Spinal cord (tissue), 10 donors: ENCODE measurements at regions not wholly inside any gene's neighbourhood (a gene's known extent, or its start where the extent isn't known, plus 50 kb on each side); places are given as distances from the start of the nearest gene placed in this dataset. TPM values are rescaled to one million over a fixed set of nuclear protein-coding genes. Genes with fewer than 3 reads are reported as not detected.
A peak's percentile ranks its signal among the peaks of the same experiment; 100 is the strongest.

Experiments used
- DNase-seq, 6 donors: peaks; one replicate each; pipeline versions ENCODE4 v3.0.0 to v3.0.0-alpha.2; 2013 to 2015; ENCODE audit warnings: low spot score in 6 of 6, low read depth in 4 of 6
- H3K27ac ChIP-seq: one replicate; pipeline ENCODE4 v1.5.1; 2013; ENCODE audit warnings: low read depth, low read length, control low read depth
- H3K27me3 ChIP-seq: one replicate; pipeline ENCODE4 v1.6.1; 2013; ENCODE audit warnings: low read length; ENCODE audit not compliant: control insufficient read depth, insufficient read depth
- H3K36me3 ChIP-seq: one replicate; pipeline ENCODE4 v1.6.1; 2013; ENCODE audit warnings: low read length; ENCODE audit not compliant: control insufficient read depth, insufficient read depth
- H3K4me1 ChIP-seq: one replicate; pipeline ENCODE4 v1.6.1; 2013; ENCODE audit warnings: low read length; ENCODE audit not compliant: control insufficient read depth, insufficient read depth
- H3K4me3 ChIP-seq: one replicate; pipeline ENCODE4 v1.5.1; 2013; ENCODE audit warnings: low read depth, low read length, control low read depth
- H3K9me3 ChIP-seq: one replicate; pipeline ENCODE4 v1.6.1; 2013; ENCODE audit warnings: low read length; ENCODE audit not compliant: control insufficient read depth, insufficient read depth
- WGBS: methylation state at CpG from one replicate; pipeline ENCODE4 v1.1.5; 2013; ENCODE audit warnings: missing lambda C conversion rate; ENCODE audit not compliant: insufficient coverage; 5-methylcytosine and 5-hydroxymethylcytosine counted together
- small RNA-seq: library from RNA; depleted of rRNA; stranded (forward); fragments of <200 nt; gene quantifications from one replicate; pipeline ENCODE3, GENCODE V24; 2014; ENCODE audit warnings: low replicate concordance
- donor health status: healthy.

- 91% methylated on average over 12 of the region's 15 CpGs for WGBS
- H3K36me3 ChIP-seq: no peaks in the 10 kb centered on the region
- H3K27me3 ChIP-seq: no peaks in the 10 kb centered on the region
- no peak overlapping the region for H3K27ac ChIP-seq
- no peak for DNase-seq
- no peak overlapping the region for H3K4me3 ChIP-seq
- H3K9me3 ChIP-seq: no peaks in the 10 kb centered on the region
- peaks cover 32% of the 10 kb centered on the region for H3K4me1 ChIP-seq
Observed at GRCh38 chr1:10957133-10957532, 55.3 kb upstream of the TARDBP start.

- no peaks in the 10 kb centered on the region for H3K36me3 ChIP-seq
- 53% methylated on average over 10 of the region's 10 CpGs for WGBS
- no peak overlapping the region for H3K4me3 ChIP-seq
- no peak overlapping the region for H3K27ac ChIP-seq
- H3K27me3 ChIP-seq: no peaks in the 10 kb centered on the region
- peak in 1 of 6 donors; percentile 59 for DNase-seq
- H3K4me1 ChIP-seq: peaks cover 40% of the 10 kb centered on the region
- no peaks in the 10 kb centered on the region for H3K9me3 ChIP-seq
Observed at GRCh38 chr1:10958614-10959013, 53.8 kb upstream of the TARDBP start.

- H3K27ac ChIP-seq: no peak overlapping the region
- H3K9me3 ChIP-seq: no peaks in the 10 kb centered on the region
- peaks cover 40% of the 10 kb centered on the region for H3K4me1 ChIP-seq
- H3K4me3 ChIP-seq: no peak overlapping the region
- H3K27me3 ChIP-seq: no peaks in the 10 kb centered on the region
- DNase-seq: peak in 2 of 6 donors; percentile 90 to 94
- H3K36me3 ChIP-seq: no peaks in the 10 kb centered on the region
- WGBS: 33% methylated on average over 44 of the region's 45 CpGs
Observed at GRCh38 chr1:10960411-10961299, 51.8 kb upstream of the TARDBP start.

- 63% methylated on average over 13 of the region's 13 CpGs for WGBS
- Histone ChIP-seq H3K4me1 (peaks cover 40% of the 10 kb centered on the region), H3K4me3 (no peak overlapping the region), H3K9me3 (no peaks in the 10 kb centered on the region), H3K27me3 (no peaks in the 10 kb centered on the region), H3K36me3 (no peaks in the 10 kb centered on the region), H3K27ac (no peak overlapping the region)
- no peak for DNase-seq
Observed at GRCh38 chr1:10961300-10961833, 51.1 kb upstream of the TARDBP start.

- H3K36me3 ChIP-seq: no peaks in the 10 kb centered on the region
- peak in 2 of 6 donors; percentile 70 to 78 for DNase-seq
- H3K27ac ChIP-seq: no peak overlapping the region
- 92% methylated on average over 2 of the region's 4 CpGs for WGBS
- no peaks in the 10 kb centered on the region for H3K27me3 ChIP-seq
- H3K4me3 ChIP-seq: no peak overlapping the region
- no peaks in the 10 kb centered on the region for H3K9me3 ChIP-seq
- peaks cover 38% of the 10 kb centered on the region for H3K4me1 ChIP-seq
Observed at GRCh38 chr1:10962483-10962882, 50.0 kb upstream of the TARDBP start.

Small RNA genes lying in the stretch of these regions (small RNA-seq; reads per million reads assigned to genes)
- gene HSPE1P24: not detected
